AG04450 (cell line): ENCODE measurements at regions not wholly inside any gene's neighbourhood (a gene's known extent, or its start where the extent isn't known, plus 50 kb on each side); places are given as distances from the start of the nearest gene placed in this dataset.
A peak's percentile ranks its signal among the peaks of the same experiment; 100 is the strongest.

Source experiments
- CTCF ChIA-PET: fragments of 300-600, 350-600 bp; formaldehyde crosslinking; extraction: SDS; loops from one replicate; lab custom pipeline; 2022; ENCODE audit warnings: antibody characterized with exemption, inconsistent platforms; lab: Charles Lee
- POLR2A ChIA-PET: fragments of 350-600 bp; formaldehyde crosslinking; extraction: SDS; loops from one replicate; lab custom pipeline; 2021; ENCODE audit warnings: antibody characterized with exemption, inconsistent platforms; lab: Yijun Ruan, JAX
- DNase-seq: peaks from one replicate; pipeline ENCODE4 v3.0.0-alpha.2; 2011; ENCODE audit warnings: low read depth, low spot score
- H3K27ac ChIP-seq: one replicate; pipeline ENCODE4 v1.5.1; 2012; ENCODE audit warnings: low read depth, low read length, control low read depth
- H3K27me3 ChIP-seq: one replicate; pipeline ENCODE4 v1.6.0; 2012; ENCODE audit warnings: low read length; ENCODE audit not compliant: control insufficient read depth, insufficient read depth
- H3K4me3 ChIP-seq: 2 replicates; pipeline ENCODE4 v1.5.1; 2011; ENCODE audit warnings: mild to moderate bottlenecking, low read depth, low read length, control low read depth
- H3K9me3 ChIP-seq: 2 replicates; pipeline ENCODE4 v1.5.1; 2012; ENCODE audit warnings: low read length; ENCODE audit not compliant: control insufficient read depth, insufficient read depth
- CTCF ChIP-seq: IDR thresholded peaks from 2 replicates; pipeline ENCODE4 v1.5.1; 2011; ENCODE audit warnings: low read depth, low read length, control low read depth, inconsistent platforms

DNA sequence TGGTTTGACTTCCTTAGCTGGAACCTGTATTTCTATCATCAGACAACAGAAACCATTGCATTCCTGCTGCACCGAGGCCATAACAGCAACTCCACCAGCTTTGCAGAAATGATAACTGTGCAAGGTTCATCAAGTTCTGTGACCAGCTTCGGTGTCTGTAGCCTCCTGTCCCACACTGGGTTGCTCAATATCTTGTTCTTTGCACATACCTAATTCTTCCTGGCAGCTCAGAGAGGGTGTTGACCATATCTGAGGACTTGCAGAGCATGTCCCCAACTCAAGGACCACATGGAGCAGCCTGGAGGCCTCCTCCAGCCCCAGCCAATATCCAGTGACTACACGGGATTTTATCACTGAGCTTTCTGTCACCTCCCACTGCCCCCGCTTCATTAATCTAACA is 59.3 kb upstream of the SCAF8 start:
- POLR2A ChIA-PET, result no interaction called here
- DNase-seq, result no peak
- no peak overlapping the region for H3K4me3 ChIP-seq
- no peak for TF ChIP-seq CTCF
- H3K9me3 ChIP-seq, result no peaks in the 10 kb centered on the region
- CTCF ChIA-PET, result interaction anchor here (0.5 to 6.2 kb wide), 10 partner anchors 9 to 520 kb away, joined by 3 to 304 read pairs (median 18); no protein-coding TSS in a partner anchor
- no peak overlapping the region for H3K27ac ChIP-seq
- H3K27me3 ChIP-seq, result peaks cover 2% of the 10 kb centered on the region

GRCh38 chr6:154675602-154676088 is 57.6 kb upstream of the SCAF8 start:
- ChIA-PET CTCF (interaction anchor here (0.5 to 6.2 kb wide), 79 partner anchors 8 to 1188 kb away, joined by 3 to 304 read pairs (median 4); no protein-coding TSS in a partner anchor), POLR2A (no interaction called here)
- TF ChIP-seq CTCF, result peak; percentile 99
- Histone ChIP-seq H3K9me3 (no peaks in the 10 kb centered on the region), H3K4me3 (no peak overlapping the region), H3K27ac (no peak overlapping the region), H3K27me3 (no peaks in the 10 kb centered on the region)
- DNase-seq, result peak; percentile 94

DNA sequence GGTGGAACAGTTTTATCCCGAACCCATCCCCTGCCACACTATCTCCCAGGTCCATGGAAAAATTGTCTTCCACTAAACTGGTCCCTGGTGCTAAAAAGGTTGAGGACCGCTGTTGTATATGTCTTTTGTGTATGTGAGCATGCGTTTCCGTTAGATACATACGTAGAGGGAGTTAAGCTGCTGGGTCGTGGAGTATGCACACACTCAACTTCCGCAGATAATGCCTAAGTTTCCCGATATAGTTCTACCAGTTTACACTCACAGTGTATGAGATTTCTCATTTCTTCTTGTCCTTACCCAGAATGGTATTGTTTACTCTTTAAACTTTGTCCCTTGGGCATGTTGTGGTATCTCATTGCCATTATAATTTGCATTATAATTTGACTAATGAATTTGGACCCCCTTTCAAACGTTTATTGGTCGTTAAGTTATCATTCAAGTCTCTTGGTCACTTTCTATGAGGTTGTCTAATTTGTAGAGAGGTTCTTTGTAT is 50.5 kb upstream of the SCAF8 start:
- POLR2A ChIA-PET, result no interaction called here
- H3K27ac ChIP-seq, result no peak overlapping the region
- TF ChIP-seq CTCF, result no peak
- CTCF ChIA-PET, result interaction anchor here (2.0 to 2.8 kb wide), 2 partner anchors 8 to 121 kb away, joined by 4 to 30 read pairs; no protein-coding TSS in a partner anchor
- H3K9me3 ChIP-seq, result no peaks in the 10 kb centered on the region; the same call in 1 of the 2 replicates
- H3K27me3 ChIP-seq, result no peaks in the 10 kb centered on the region
- DNase-seq, result no peak
- H3K4me3 ChIP-seq, result no peak overlapping the region
